ENCODE measurements at regions not wholly inside any gene's neighbourhood (a gene's known extent, or its start where the extent isn't known, plus 50 kb on each side); places are given as distances from the start of the nearest gene placed in this dataset.
A peak's percentile ranks its signal among the peaks of the same experiment; 100 is the strongest.
"Not testable (repeated sequence)": the region's sequence is repeated elsewhere in the genome, so short reads cannot be mapped to it uniquely, and the experiment has no call there.

GRCh38 chr5:100364757-100365478, 170.3 kb upstream of the FAM174A start:
- not testable (repeated sequence) for DNase-seq

- DNase-seq: not testable (repeated sequence)
These were observed 170.8 kb upstream of the FAM174A start for GRCh38 chr5:100364343-100364742.

- DNase-seq: not testable (repeated sequence)
These were observed 175.2 kb upstream of the FAM174A start for GRCh38 chr5:100359998-100360397.

- DNase-seq: not testable (repeated sequence)
These were observed 188.9 kb upstream of the FAM174A start for GRCh38 chr5:100346269-100346668.

- not testable (repeated sequence) for DNase-seq
These were observed 193.7 kb upstream of the FAM174A start for GRCh38 chr5:100341485-100341884.

- no peak for DNase-seq
These were observed 212.7 kb upstream of the FAM174A start for GRCh38 chr5:100322483-100322882.

GRCh38 chr5:100319885-100320284, 215.3 kb upstream of the FAM174A start:
- DNase-seq: no peak

- DNase-seq: no peak
These were observed 221.5 kb upstream of the FAM174A start for GRCh38 chr5:100313657-100314056.

GRCh38 chr5:100311806-100312205, 223.4 kb upstream of the FAM174A start:
- no peak for DNase-seq

- DNase-seq: no peak
These were observed 229.2 kb upstream of the FAM174A start for GRCh38 chr5:100306000-100306399.

- no peak for DNase-seq
These were observed 232.0 kb upstream of the FAM174A start for GRCh38 chr5:100303216-100303615.

GRCh38 chr5:100299261-100299660, 235.9 kb upstream of the FAM174A start:
- DNase-seq: no peak

- DNase-seq: no peak
These were observed 259.1 kb upstream of the FAM174A start for GRCh38 chr5:100276071-100276470.

GRCh38 chr5:100275631-100276030, 259.5 kb upstream of the FAM174A start:
- DNase-seq: no peak

GRCh38 chr5:100273846-100274580, 261.2 kb upstream of the FAM174A start:
- DNase-seq: no peak

GRCh38 chr5:100270023-100270771, 265.0 kb upstream of the FAM174A start:
- DNase-seq: peak; percentile 1

- no peak for DNase-seq
These were observed 274.2 kb upstream of the FAM174A start for GRCh38 chr5:100260968-100261367.

GRCh38 chr5:100252944-100253343, 282.2 kb upstream of the FAM174A start:
- no peak for DNase-seq

GRCh38 chr5:100252037-100252436, 283.1 kb upstream of the FAM174A start:
- DNase-seq: no peak

- no peak for DNase-seq
These were observed 285.3 kb upstream of the FAM174A start for GRCh38 chr5:100249884-100250269.

GRCh38 chr5:100249211-100249883, 285.8 kb upstream of the FAM174A start:
- DNase-seq: no peak

- no peak for DNase-seq
These were observed 302.4 kb upstream of the FAM174A start for GRCh38 chr5:100232736-100233135.

GRCh38 chr5:100188778-100189177, 346.4 kb upstream of the FAM174A start:
- no peak for DNase-seq

Measured in NCI-H1105 (cell line).